Prostate gland (tissue), 2 donors: ENCODE measurements at regions not wholly inside any gene's neighbourhood (a gene's known extent, or its start where the extent isn't known, plus 50 kb on each side); places are given as distances from the start of the nearest gene placed in this dataset.

Experiments used
- DNase-seq: peaks from one replicate; pipeline ENCODE4 v3.0.0-alpha.2; 2019; ENCODE audit warnings: low spot score
- H3K27ac ChIP-seq, 2 donors: fragments of 200-600 bp; sonication (generic); 2 replicates each; pipeline ENCODE4 v1.5.1; 2017 to 2019
- H3K27me3 ChIP-seq: fragments of 200-600 bp; sonication (generic); replicated peaks from 2 replicates; pipeline ENCODE4 v1.5.1; 2019; ENCODE audit not compliant: insufficient read depth
- H3K36me3 ChIP-seq, 2 donors: fragments of 200-600 bp; sonication (generic); 1 replicate in 1 of 2; 2 replicates in 1 of 2; pipeline versions ENCODE4 v1.5.1 to v1.8.1; 2017 to 2019
- H3K4me1 ChIP-seq: fragments of 200-600 bp; sonication (generic); replicated peaks from 2 replicates; pipeline ENCODE4 v1.5.1; 2019
- H3K4me3 ChIP-seq, 2 donors: fragments of 200-600 bp; sonication (generic); 2 replicates each; pipeline ENCODE4 v1.5.1; 2017 to 2019
- H3K9me3 ChIP-seq: fragments of 200-600 bp; sonication (generic); 2 replicates; pipeline ENCODE4 v1.5.1; 2017
- POLR2A ChIP-seq: fragments of 450-650 bp; IDR thresholded peaks from one replicate; pipeline ENCODE4 v1.6.1; 2016; ENCODE audit warnings: antibody characterized with exemption, mild to moderate bottlenecking
- POLR2AphosphoS5 ChIP-seq: sonication (generic); formaldehyde crosslinking; IDR thresholded peaks from one replicate; pipeline ENCODE4 v1.6.1; 2017; ENCODE audit warnings: antibody characterized with exemption
- WGBS: methylation state at CpG from one replicate; pipeline ENCODE4 v1.1.5; 2018; 5-methylcytosine and 5-hydroxymethylcytosine counted together
- intact Hi-C: fragments of 100-400 bp; cut with DNase I; formaldehyde crosslinking; loops from one replicate; pipeline ENCODE4 v1.14.2; 2022
- TF ChIP-seq, protein P1 (sequence below), 4 experiments: fragments of 200-600 bp in 2 of 4; fragments of 450-650 bp in 2 of 4; sonication (generic) in 2 of 4; IDR thresholded peaks; 1 replicate in 3 of 4; 2 replicates in 1 of 4; pipeline ENCODE4 v1.5.1; 2016 to 2019; ENCODE audit warnings: antibody characterized with exemption in 4 of 4, mild to moderate bottlenecking in 2 of 4, moderate library complexity in 2 of 4

DNA sequence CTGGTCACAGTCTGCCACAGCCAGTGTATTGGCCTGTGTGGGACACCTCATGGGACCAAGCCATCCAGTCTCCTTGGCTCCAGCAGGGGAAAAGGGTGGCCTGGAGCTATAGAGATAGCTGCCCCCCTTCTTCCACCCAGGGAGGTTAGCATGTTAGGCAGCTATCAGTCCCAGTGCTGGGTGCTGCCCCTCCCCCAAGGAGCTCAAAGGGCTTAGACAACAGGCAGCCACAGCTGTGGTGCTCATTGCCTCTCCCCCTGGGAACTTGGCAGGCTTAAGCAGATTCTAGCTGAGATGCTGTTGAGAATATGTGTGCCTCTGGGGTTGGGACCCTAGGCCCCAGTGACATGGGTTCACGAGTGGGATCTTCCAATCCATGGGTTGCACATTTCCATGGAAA lies 226.0 kb upstream of the PTGER4 start:
- H3K4me1 ChIP-seq, result no peaks in the 10 kb centered on the region
- no peak overlapping the region for H3K27ac ChIP-seq
- no peak for DNase-seq
- TF ChIP-seq POLR2AphosphoS5 (no peak), POLR2A (no peak)
- TF ChIP-seq, protein P1, sequence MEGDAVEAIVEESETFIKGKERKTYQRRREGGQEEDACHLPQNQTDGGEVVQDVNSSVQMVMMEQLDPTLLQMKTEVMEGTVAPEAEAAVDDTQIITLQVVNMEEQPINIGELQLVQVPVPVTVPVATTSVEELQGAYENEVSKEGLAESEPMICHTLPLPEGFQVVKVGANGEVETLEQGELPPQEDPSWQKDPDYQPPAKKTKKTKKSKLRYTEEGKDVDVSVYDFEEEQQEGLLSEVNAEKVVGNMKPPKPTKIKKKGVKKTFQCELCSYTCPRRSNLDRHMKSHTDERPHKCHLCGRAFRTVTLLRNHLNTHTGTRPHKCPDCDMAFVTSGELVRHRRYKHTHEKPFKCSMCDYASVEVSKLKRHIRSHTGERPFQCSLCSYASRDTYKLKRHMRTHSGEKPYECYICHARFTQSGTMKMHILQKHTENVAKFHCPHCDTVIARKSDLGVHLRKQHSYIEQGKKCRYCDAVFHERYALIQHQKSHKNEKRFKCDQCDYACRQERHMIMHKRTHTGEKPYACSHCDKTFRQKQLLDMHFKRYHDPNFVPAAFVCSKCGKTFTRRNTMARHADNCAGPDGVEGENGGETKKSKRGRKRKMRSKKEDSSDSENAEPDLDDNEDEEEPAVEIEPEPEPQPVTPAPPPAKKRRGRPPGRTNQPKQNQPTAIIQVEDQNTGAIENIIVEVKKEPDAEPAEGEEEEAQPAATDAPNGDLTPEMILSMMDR (IDR thresholded peaks at IDR 0.05), result no peak
- H3K4me3 ChIP-seq, result no peak overlapping the region
- no peaks in the 10 kb centered on the region for H3K36me3 ChIP-seq
- intact Hi-C loops, result no loop called here
- no peaks in the 10 kb centered on the region for H3K27me3 ChIP-seq
- H3K9me3 ChIP-seq, result no peaks in the 10 kb centered on the region
- 100% methylated on average over 1 of the region's 1 CpG for WGBS

DNA sequence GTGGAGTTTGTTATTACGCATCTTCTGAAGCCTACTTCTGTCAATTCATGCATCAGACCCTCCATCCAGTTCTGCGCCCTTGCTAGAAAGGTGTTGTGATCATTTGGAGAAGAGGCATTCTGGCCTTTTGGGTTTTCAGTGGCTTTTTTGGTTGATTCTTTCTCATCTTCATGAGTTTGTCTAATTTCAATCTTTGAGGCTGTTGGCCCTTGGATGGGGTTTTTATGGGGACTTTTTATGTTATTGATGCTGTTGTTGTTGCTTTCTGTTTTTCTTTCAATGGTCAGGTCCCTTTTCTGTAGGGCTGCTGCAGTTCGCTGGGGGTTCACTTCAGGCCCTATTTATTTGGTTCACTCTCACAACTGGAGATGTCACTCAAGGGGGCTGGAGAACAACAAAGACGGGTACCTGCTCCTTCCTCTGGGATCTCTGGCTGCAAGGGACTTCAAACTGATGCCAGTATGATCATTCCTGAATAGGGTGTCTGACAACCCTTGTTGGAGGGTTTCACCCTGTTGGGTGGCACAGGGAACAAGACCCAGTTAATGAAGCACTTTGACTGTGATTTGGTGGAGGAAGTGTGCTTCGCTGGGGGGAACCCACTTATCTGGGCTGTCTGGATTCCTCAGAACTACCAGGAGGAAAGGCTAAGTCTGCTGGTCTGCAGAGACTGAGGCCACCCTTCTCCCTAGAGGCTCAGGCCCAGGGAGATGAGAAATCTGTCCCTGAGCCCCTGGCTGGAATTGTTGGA lies 226.7 kb upstream of the PTGER4 start:
- WGBS, result 91% methylated on average over 5 of the region's 5 CpGs
- Histone ChIP-seq H3K36me3 (no peaks in the 10 kb centered on the region), H3K27me3 (no peaks in the 10 kb centered on the region), H3K4me3 (no peak overlapping the region), H3K9me3 (no peaks in the 10 kb centered on the region), H3K4me1 (no peaks in the 10 kb centered on the region), H3K27ac (no peak overlapping the region)
- intact Hi-C loops, result no loop called here
- TF ChIP-seq, protein P1 (IDR thresholded peaks at IDR 0.05), result no peak
- TF ChIP-seq POLR2A (no peak), POLR2AphosphoS5 (no peak)
- DNase-seq, result no peak

DNA sequence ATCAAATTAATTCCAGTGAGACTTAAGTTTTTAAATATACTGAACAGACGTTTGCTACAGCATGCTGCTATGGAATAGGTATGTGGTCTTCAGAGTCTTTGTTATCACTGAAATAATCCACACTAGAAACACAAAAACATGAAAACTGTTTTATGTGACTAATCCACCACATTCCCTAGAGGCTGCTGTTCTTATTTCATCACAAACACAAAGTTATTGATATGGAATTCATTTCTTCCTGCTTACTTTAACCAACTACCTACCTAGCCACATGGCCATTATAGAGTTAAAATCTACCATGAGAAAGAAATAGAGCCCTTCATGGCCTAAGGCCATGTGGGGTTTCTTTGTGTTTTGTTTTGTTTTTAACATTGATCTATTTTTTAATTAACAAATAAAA lies 232.3 kb upstream of the PTGER4 start:
- Histone ChIP-seq H3K36me3 (no peaks in the 10 kb centered on the region), H3K4me3 (no peak overlapping the region), H3K4me1 (no peaks in the 10 kb centered on the region), H3K27ac (no peak overlapping the region), H3K9me3 (no peaks in the 10 kb centered on the region), H3K27me3 (no peaks in the 10 kb centered on the region)
- 54% methylated on average over 1 of the region's 1 CpG for WGBS
- intact Hi-C loops, result no loop called here
- TF ChIP-seq, protein P1 (IDR thresholded peaks at IDR 0.05), result no peak
- TF ChIP-seq POLR2A (no peak), POLR2AphosphoS5 (no peak)
- DNase-seq, result no peak

DNA sequence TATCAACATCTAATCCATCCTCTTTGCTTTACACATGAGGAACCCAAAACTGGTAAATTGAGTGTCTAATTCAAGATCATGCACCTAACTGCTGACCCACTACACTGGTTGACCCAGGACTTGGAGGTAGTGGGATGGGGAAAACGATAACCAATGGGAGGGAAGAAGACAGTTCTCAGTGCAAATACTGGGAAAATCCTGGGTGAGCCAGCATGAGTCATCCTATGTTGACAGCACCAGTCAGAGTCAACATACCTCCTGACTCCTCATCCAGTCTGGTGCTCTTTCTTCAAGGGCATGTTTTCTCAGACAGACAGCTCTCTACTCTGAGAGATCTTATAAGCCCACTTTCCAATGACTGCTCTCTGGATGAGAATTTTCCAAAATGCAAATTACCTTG lies 232.8 kb upstream of the PTGER4 start:
- H3K4me3 ChIP-seq, result no peak overlapping the region
- 42% methylated on average over 1 of the region's 1 CpG for WGBS
- DNase-seq, result peak; percentile 34
- H3K4me1 ChIP-seq, result no peaks in the 10 kb centered on the region
- H3K27me3 ChIP-seq, result no peaks in the 10 kb centered on the region
- H3K36me3 ChIP-seq, result no peaks in the 10 kb centered on the region
- H3K9me3 ChIP-seq, result no peaks in the 10 kb centered on the region
- intact Hi-C loops, result no loop called here
- TF ChIP-seq POLR2AphosphoS5 (peak; percentile 47), POLR2A (no peak)
- TF ChIP-seq, protein P1 (IDR thresholded peaks at IDR 0.05), result no peak
- H3K27ac ChIP-seq, result no peak overlapping the region

DNA sequence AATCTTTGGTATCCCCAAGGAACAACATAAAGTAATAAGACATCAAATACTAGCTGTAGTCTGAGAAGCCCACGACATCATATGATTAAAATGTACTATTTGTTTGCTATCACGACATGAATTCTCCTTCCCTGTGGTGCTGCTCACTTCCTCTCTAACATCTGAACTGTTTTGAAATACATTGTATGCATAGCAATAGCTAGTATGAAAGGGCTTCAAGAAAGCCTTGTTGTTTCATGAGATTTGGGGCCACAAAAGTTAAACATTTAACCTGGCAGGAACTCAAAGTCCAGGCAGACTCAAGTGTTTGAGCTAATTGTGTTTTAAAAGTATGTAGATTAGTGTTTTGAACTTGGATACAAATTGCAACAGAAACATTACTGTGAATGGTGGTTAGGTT lies 237.4 kb upstream of the PTGER4 start:
- no peaks in the 10 kb centered on the region for H3K4me1 ChIP-seq
- H3K4me3 ChIP-seq, result no peak overlapping the region
- intact Hi-C loops, result no loop called here
- WGBS, result 27% methylated on average over 2 of the region's 2 CpGs
- no peak for DNase-seq
- TF ChIP-seq POLR2A, result no peak
- no peak overlapping the region for H3K27ac ChIP-seq
- H3K36me3 ChIP-seq, result no peaks in the 10 kb centered on the region
- no peaks in the 10 kb centered on the region for H3K9me3 ChIP-seq
- H3K27me3 ChIP-seq, result no peaks in the 10 kb centered on the region
